Endodermal cell (in vitro differentiated cells): ENCODE measurements at regions not wholly inside any gene's neighbourhood (a gene's known extent, or its start where the extent isn't known, plus 50 kb on each side); places are given as distances from the start of the nearest gene placed in this dataset.

ENCODE experiments used
- DNase-seq: peaks from one replicate; pipeline ENCODE4 v3.0.0-alpha.2; 2017
- H3K27ac ChIP-seq: 2 replicates; pipeline ENCODE4 v1.5.1; 2013; ENCODE audit warnings: mild to moderate bottlenecking, low read depth, low read length, moderate library complexity
- H3K27me3 ChIP-seq: 2 replicates; pipeline ENCODE4 v1.6.1; 2013; ENCODE audit warnings: mild to moderate bottlenecking, low read length, moderate library complexity; ENCODE audit not compliant: insufficient read depth, control insufficient read depth, poor library complexity, severe bottlenecking
- H3K36me3 ChIP-seq: 2 replicates; pipeline ENCODE4 v1.7.0; 2013; ENCODE audit warnings: mild to moderate bottlenecking, low read length, moderate library complexity; ENCODE audit not compliant: control insufficient read depth, insufficient read depth
- H3K4me1 ChIP-seq: one replicate; pipeline ENCODE4 v1.7.0; 2013; ENCODE audit warnings: low read length; ENCODE audit not compliant: control insufficient read depth, insufficient read depth
- H3K4me3 ChIP-seq: 2 replicates; pipeline ENCODE4 v1.5.1; 2013; ENCODE audit warnings: mild to moderate bottlenecking, low read length, moderate library complexity
- H3K9ac ChIP-seq: 2 replicates; pipeline ENCODE4 v1.6.1; 2013; ENCODE audit warnings: mild to moderate bottlenecking, low read length, moderate library complexity; ENCODE audit not compliant: poor library complexity, severe bottlenecking; ENCODE audit errors: extremely low read depth
- H3K9me3 ChIP-seq: 2 replicates; pipeline ENCODE4 v1.6.1; 2013; ENCODE audit warnings: mild to moderate bottlenecking, low read length, moderate library complexity; ENCODE audit not compliant: control insufficient read depth
- H3K27ac Mint-ChIP-seq: 2 replicates; pipeline ENCODE4 v1.8.0; 2020; ENCODE audit warnings: mixed read lengths
- H3K27me3 Mint-ChIP-seq: 2 replicates; pipeline ENCODE4 v1.8.0; 2021; ENCODE audit warnings: mild to moderate bottlenecking, mixed read lengths; ENCODE audit not compliant: insufficient read depth
- H3K36me3 Mint-ChIP-seq: 2 replicates; pipeline ENCODE4 v1.8.0; 2020; ENCODE audit warnings: low read depth, mixed read lengths
- H3K4me1 Mint-ChIP-seq: 2 replicates; pipeline ENCODE4 v1.8.0; 2020; ENCODE audit warnings: mixed read lengths
- H3K4me3 Mint-ChIP-seq: 2 replicates; pipeline ENCODE4 v1.8.0; 2020; ENCODE audit warnings: mild to moderate bottlenecking, moderate library complexity, mixed read lengths
- H3K9me3 Mint-ChIP-seq: 2 replicates; pipeline ENCODE4 v1.8.0; 2020; ENCODE audit warnings: mild to moderate bottlenecking, mixed read lengths
- CTCF ChIP-seq: fragments of 200-600 bp; sonication (generic); conservative IDR thresholded peaks from 2 replicates; pipeline ENCODE4 v1.5.0; 2021; ENCODE audit warnings: antibody characterized with exemption, mild to moderate bottlenecking
- WGBS, 2 experiments: methylation state at CpG; one replicate each; pipeline versions ENCODE4 v1.1.5 to v1.1.7; 2013; ENCODE audit warnings: missing lambda C conversion rate in 2 of 2, mixed read lengths in 1 of 2; ENCODE audit not compliant: insufficient coverage in 1 of 2, insufficient read length in 1 of 2; 5-methylcytosine and 5-hydroxymethylcytosine counted together

GRCh38 chr2:34372967-34373366 lies 773.9 kb upstream of the FAM98A start:
- H3K9me3 Mint-ChIP-seq: no peaks in the 10 kb centered on the region
- Histone ChIP-seq H3K27ac (no peak overlapping the region), H3K9me3 (peaks cover 3% of the 10 kb centered on the region), H3K4me3 (no peak overlapping the region), H3K36me3 (no peaks in the 10 kb centered on the region), H3K4me1 (no peaks in the 10 kb centered on the region), H3K9ac (no peak overlapping the region), H3K27me3 (no peaks in the 10 kb centered on the region)
- no peak overlapping the region for H3K27ac Mint-ChIP-seq
- 93% methylated on average over 1 of the region's 2 CpGs; no CpG with 5 or more reads in 1 of the 2 experiments for WGBS, 2 experiments
- TF ChIP-seq CTCF: no peak
- DNase-seq: no peak
- H3K4me3 Mint-ChIP-seq: no peak overlapping the region
- peaks cover 9% of the 10 kb centered on the region for H3K4me1 Mint-ChIP-seq
- no peaks in the 10 kb centered on the region for H3K27me3 Mint-ChIP-seq
- no peaks in the 10 kb centered on the region for H3K36me3 Mint-ChIP-seq

- no peaks in the 10 kb centered on the region for H3K36me3 Mint-ChIP-seq
- no peak for TF ChIP-seq CTCF
- H3K9me3 Mint-ChIP-seq: no peaks in the 10 kb centered on the region
- Histone ChIP-seq H3K4me3 (no peak overlapping the region), H3K9ac (no peak overlapping the region), H3K27ac (no peak overlapping the region), H3K36me3 (no peaks in the 10 kb centered on the region), H3K4me1 (no peaks in the 10 kb centered on the region), H3K9me3 (peaks cover 3% of the 10 kb centered on the region), H3K27me3 (no peaks in the 10 kb centered on the region)
- H3K4me3 Mint-ChIP-seq: no peak overlapping the region
- 98% methylated on average over 3 of the region's 3 CpGs; no CpG with 5 or more reads in 1 of the 2 experiments for WGBS, 2 experiments
- H3K27me3 Mint-ChIP-seq: no peaks in the 10 kb centered on the region
- no peak overlapping the region for H3K27ac Mint-ChIP-seq
- no peak for DNase-seq
- peaks cover 15% of the 10 kb centered on the region for H3K4me1 Mint-ChIP-seq
Measured at GRCh38 chr2:34371711-34372110, 772.6 kb upstream of the FAM98A start.

GRCh38 chr2:34368304-34368703 lies 769.2 kb upstream of the FAM98A start:
- peaks cover 45% of the 10 kb centered on the region for H3K4me1 Mint-ChIP-seq
- Histone ChIP-seq H3K4me1 (peaks cover 10% of the 10 kb centered on the region), H3K27me3 (no peaks in the 10 kb centered on the region), H3K27ac (no peak overlapping the region), H3K4me3 (no peak overlapping the region), H3K9ac (no peak overlapping the region), H3K36me3 (no peaks in the 10 kb centered on the region), H3K9me3 (peaks cover 3% of the 10 kb centered on the region)
- no peak overlapping the region for H3K27ac Mint-ChIP-seq
- H3K27me3 Mint-ChIP-seq: no peaks in the 10 kb centered on the region
- H3K4me3 Mint-ChIP-seq: no peak overlapping the region
- WGBS, 2 experiments: 71 to 80% methylated on average over 1 of the region's 1 CpG
- no peaks in the 10 kb centered on the region for H3K9me3 Mint-ChIP-seq
- TF ChIP-seq CTCF: no peak
- peak; percentile 55 for DNase-seq
- H3K36me3 Mint-ChIP-seq: no peaks in the 10 kb centered on the region
